HG03135 (cell line): ENCODE measurements at regions not wholly inside any gene's neighbourhood (a gene's known extent, or its start where the extent isn't known, plus 50 kb on each side); places are given as distances from the start of the nearest gene placed in this dataset.

Source experiments
- ATAC-seq: cut with Tn5 transposase; IDR thresholded peaks from one replicate; pipeline ENCODE4 v1.9.1; 2021; ENCODE audit warnings: mild to moderate bottlenecking, moderate library complexity; ENCODE audit not compliant: unreplicated experiment

GRCh38 chr4:165765053-165765452, 108.0 kb upstream of the TLL1 start:
- no peak for ATAC-seq

GRCh38 chr4:165766018-165766417, 107.0 kb upstream of the TLL1 start:
- no peak for ATAC-seq

- ATAC-seq = no peak
Measured at GRCh38 chr4:165766976-165767375, 106.1 kb upstream of the TLL1 start.

DNA sequence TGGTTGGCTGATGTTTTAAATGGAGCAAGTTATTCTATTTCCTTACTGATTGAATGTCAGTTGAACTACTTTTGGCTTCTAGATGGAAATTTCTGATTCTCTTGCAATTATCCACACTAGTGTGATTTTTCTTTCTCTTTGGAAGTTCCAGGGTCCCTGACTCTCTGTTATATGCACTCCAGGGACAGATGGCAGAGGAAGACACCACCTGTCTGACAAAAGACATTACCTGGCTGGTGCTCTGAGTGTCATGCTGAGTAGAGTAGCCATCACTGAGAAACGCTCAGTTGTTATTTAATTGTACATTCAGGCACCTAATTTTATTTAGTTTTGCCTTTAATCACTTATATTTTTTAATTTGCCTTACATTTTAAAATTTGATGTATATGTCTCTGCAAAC, 105.4 kb upstream of the TLL1 start:
- no peak for ATAC-seq

- no peak for ATAC-seq
Measured at GRCh38 chr4:165768281-165768680, 104.8 kb upstream of the TLL1 start.

- ATAC-seq = no peak
Measured at GRCh38 chr4:165774326-165774725, 98.7 kb upstream of the TLL1 start.

DNA sequence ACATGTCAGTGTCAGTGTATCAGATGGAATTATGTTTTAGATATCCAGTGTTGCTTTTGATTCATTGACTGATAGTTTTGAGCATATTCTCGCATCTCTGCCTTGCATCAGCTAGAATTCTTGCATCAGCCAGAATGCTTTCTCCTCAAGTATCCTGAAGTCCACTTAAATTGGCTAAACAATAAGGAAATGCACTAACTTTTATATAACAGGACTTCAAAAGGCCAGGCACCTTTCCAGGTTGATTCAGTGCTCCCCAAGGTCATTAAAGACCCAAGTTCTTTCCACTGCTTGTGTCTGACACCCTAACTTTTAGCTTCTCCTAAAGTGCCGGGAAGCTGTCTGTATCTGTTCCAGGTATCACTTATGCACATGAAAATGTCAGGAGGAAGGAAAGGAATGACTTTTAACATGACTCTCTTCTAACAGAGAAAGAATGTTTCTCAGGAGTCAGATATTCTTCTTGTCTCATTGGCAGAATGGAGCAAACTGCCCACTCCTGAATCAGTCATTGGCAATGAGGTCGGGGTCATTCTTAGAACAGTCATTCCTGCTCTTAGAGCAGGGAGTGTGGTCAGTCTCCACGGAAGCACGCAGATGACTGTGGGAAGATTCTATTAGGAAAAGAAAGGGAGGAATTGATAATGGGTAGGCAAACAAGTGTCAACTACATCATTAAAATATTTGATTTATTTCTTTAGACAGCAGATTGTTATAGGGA, 92.9 kb upstream of the TLL1 start:
- ATAC-seq = no peak

DNA sequence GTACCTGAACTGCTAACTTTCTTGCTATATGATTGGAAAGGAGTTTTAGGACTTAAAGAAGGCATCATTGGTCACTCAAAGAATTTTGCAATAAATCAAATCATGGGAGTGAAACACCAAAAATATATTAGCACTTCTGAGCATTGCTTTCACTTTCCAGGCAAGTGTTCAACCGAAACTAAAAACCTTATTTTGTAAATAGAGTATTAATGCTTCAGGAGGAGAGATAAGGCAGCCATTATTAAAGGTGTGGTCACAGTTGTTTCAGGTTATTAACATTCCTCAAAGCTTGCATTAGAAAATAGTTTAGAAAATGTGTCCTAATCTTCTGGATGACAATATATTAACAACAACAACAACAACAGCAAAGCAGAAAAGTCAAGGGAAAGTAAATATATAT, 92.3 kb upstream of the TLL1 start:
- no peak for ATAC-seq

GRCh38 chr4:165782623-165783022, 90.4 kb upstream of the TLL1 start:
- ATAC-seq = no peak

DNA sequence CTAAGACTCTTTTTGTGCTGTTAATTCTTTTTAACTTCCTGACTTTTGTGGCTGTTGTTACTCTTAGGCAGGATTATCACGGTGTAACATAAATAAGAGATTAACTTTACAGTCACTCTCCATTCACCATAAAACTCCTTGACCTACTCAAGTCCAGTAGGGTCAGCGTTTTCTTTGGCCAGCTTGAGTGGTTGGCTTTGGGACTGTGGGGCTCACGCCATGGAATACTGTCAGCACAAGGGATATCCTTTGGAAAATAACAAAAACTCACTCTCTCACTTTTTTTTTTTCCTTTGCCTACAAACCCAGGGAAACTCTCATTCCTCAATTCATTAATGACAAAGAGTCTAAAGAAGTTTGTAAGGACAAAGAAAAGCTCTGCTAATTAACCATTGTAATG, 89.4 kb upstream of the TLL1 start:
- ATAC-seq = no peak

DNA sequence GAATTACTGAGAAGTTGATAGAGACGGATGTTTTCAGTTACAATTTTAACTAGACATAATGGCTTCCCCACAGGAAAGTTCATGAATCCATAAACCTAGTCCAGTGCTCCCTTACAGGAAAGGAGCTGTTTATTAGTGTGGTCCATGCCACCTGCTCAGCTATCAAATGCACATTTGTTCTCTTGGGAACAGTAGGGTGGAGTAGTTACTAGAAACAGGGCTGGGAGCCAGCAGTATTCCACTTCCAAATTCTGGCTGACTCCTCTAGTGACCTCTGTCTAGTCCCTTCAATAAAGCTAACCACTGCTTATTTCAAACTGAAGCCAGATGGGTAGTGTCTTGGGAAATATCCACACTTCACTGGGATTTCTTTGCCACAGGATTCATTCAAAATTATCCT, 88.4 kb upstream of the TLL1 start:
- ATAC-seq = no peak

DNA sequence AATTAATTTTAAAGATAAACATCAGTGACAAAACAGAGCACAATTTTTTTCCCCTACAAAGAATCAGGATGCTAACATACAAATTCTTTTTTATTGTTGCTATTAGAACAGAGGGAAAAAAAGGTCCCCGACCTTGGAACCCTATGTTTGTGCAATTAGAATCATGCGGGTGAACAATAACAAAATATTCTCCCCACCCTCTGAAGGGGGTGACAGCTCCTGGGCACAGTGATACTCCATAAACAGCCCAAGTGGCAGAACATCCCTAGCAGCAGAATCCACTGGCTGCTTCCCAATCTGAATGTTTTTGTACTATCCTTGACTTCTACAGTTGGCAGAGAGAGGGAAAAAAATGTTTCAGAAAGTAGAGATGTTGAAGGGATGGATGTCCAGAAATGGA, 87.7 kb upstream of the TLL1 start:
- ATAC-seq = no peak

GRCh38 chr4:165787516-165788274, 85.3 kb upstream of the TLL1 start:
- ATAC-seq = no peak

GRCh38 chr4:165788686-165789463, 84.2 kb upstream of the TLL1 start:
- no peak for ATAC-seq

- ATAC-seq = no peak
Measured at GRCh38 chr4:165793236-165793635, 79.8 kb upstream of the TLL1 start.

- no peak for ATAC-seq
Measured at GRCh38 chr4:165794834-165795233, 78.2 kb upstream of the TLL1 start.

DNA sequence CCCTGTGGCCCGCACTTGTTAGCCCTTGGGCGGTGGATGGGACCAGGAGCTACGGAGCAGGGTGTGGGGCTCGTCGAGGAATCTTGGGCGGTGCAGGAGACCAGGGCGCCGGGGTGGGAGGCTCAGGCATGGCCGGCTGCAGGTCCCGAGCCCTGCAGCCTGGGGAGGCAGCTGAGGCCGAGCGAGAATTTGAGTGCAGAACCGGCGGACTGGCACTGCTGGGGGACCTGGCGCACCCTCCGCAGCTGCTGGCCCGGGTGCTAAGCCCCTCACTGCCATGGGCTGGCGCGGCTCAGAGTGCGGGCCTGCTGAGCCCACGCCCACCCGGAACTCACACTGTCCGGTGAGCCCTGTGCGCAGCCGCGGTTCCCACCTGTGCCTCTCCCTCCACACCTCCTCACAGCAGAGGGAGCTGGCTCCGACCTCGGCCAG, 73.6 kb upstream of the TLL1 start:
- no peak for ATAC-seq

DNA sequence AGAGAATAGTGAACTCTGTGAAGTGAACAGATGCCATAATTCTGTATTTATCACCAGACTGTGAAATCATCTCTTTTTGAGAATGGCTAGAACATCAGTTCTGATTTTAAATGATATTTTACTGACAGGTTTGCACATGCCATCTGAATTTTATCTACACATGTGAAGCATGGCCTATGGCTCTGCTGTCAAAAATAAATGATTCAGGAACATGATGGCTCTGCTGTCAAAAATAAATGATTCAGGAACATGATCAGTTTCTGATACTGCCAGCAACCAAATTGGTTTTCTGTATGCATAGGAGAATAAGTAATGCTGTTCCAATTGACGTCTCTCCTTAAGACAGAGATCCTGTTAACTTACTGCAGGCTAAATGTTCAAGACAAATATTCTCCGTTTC, 70.6 kb upstream of the TLL1 start:
- ATAC-seq = no peak

GRCh38 chr4:165803005-165803404, 70.0 kb upstream of the TLL1 start:
- no peak for ATAC-seq

GRCh38 chr4:165805406-165805805, 67.6 kb upstream of the TLL1 start:
- ATAC-seq = no peak

GRCh38 chr4:165806613-165807012, 66.4 kb upstream of the TLL1 start:
- ATAC-seq = no peak

DNA sequence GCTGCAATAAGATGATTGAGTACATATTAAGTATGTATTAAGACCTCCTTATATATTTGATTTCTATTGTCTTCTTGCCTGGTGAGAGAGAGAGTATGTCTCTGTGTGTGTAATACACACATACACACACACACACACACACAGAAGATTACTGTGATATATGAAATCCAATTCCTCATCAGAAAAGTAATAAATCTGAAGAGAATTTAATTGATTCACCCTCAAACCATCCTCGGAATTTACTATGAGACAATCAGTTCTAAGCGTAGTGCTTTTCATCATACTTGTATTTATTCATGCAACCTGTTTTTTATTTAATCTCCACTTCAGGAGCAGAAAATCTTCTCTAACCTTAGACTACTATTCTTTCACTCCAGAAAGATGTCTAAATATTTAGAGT, 62.3 kb upstream of the TLL1 start:
- ATAC-seq = no peak
